OCI-LY7 (cell line): ENCODE measurements at regions not wholly inside any gene's neighbourhood (a gene's known extent, or its start where the extent isn't known, plus 50 kb on each side); places are given as distances from the start of the nearest gene placed in this dataset.

Experiments
- CTCF ChIP-seq: fragments of 200-600 bp; sonication (generic); conservative IDR thresholded peaks from 2 replicates; pipeline ENCODE4 v1.5.1; 2014; ENCODE audit warnings: mild to moderate bottlenecking, antibody characterized with exemption, low read length, moderate library complexity, mixed read lengths
- EZH2phosphoT487 ChIP-seq: fragments of 200-600 bp; sonication (generic); IDR thresholded peaks from 2 replicates; pipeline ENCODE4 v1.6.1; 2018; ENCODE audit warnings: low read depth, borderline replicate concordance, mild to moderate bottlenecking, mixed run types, antibody characterized with exemption, low read length, moderate library complexity, mixed read lengths

DNA sequence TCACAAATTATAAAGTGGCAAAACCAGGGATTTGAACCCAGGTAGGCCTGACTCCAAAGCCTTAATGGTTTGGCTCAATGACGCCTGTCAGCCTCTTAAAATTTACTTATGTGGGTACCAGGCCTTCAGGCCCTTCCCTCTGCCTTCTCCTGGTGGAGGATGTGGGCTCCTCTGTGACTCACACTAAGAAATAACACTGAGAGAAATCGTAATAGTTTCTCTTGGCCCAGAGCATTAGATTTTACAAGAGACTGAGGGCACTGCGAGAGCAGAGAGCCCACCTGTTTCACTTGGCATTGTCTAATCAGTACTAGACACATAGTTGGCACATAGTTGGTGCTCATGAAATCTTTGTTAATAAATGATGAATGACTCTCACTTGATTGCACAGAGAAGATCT lies 505.2 kb downstream of the SHQ1 start:
- TF ChIP-seq CTCF (no peak), EZH2phosphoT487 (no peak)
